Fibroblast of mammary gland (primary cell): ENCODE measurements at regions not wholly inside any gene's neighbourhood (a gene's known extent, or its start where the extent isn't known, plus 50 kb on each side); places are given as distances from the start of the nearest gene placed in this dataset.
"Not testable (repeated sequence)": the region's sequence is repeated elsewhere in the genome, so short reads cannot be mapped to it uniquely, and the experiment has no call there.

Experiments used
- DNase-seq: peaks from one replicate; pipeline ENCODE4 v3.0.0-alpha.2; 2010; ENCODE audit warnings: low read depth
- H3K4me3 ChIP-seq: 2 replicates; pipeline ENCODE4 v1.5.1; 2011; ENCODE audit warnings: low read depth, mild to moderate bottlenecking, low read length, moderate library complexity; ENCODE audit not compliant: control insufficient read depth
- TF ChIP-seq, protein P1 (sequence below): conservative IDR thresholded peaks from 2 replicates; pipeline ENCODE4 v1.5.1; 2011; ENCODE audit warnings: low read depth, low read length, inconsistent platforms; ENCODE audit not compliant: control insufficient read depth, insufficient read depth

DNA sequence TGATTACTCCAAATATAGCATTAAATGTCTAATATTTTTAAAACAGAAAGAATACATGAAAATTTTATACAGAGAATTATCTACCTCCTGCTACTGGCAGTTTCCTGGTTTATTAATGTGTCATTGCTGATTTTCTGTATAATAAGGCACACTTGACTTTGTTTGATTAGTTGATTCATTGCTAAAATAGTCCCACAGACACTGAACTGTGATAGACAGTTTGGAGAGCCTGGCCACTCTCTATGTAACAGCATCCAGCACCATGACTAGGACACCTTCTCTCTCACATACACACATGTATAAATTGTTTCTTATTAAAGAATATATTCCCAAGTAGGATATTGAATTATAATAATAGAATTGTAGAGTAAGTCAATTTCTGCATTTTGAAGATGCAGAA, 368.5 kb upstream of the SNX7 start:
- TF ChIP-seq, protein P1, sequence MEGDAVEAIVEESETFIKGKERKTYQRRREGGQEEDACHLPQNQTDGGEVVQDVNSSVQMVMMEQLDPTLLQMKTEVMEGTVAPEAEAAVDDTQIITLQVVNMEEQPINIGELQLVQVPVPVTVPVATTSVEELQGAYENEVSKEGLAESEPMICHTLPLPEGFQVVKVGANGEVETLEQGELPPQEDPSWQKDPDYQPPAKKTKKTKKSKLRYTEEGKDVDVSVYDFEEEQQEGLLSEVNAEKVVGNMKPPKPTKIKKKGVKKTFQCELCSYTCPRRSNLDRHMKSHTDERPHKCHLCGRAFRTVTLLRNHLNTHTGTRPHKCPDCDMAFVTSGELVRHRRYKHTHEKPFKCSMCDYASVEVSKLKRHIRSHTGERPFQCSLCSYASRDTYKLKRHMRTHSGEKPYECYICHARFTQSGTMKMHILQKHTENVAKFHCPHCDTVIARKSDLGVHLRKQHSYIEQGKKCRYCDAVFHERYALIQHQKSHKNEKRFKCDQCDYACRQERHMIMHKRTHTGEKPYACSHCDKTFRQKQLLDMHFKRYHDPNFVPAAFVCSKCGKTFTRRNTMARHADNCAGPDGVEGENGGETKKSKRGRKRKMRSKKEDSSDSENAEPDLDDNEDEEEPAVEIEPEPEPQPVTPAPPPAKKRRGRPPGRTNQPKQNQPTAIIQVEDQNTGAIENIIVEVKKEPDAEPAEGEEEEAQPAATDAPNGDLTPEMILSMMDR: no peak
- no peak for DNase-seq
- H3K4me3 ChIP-seq: no peak overlapping the region

DNA sequence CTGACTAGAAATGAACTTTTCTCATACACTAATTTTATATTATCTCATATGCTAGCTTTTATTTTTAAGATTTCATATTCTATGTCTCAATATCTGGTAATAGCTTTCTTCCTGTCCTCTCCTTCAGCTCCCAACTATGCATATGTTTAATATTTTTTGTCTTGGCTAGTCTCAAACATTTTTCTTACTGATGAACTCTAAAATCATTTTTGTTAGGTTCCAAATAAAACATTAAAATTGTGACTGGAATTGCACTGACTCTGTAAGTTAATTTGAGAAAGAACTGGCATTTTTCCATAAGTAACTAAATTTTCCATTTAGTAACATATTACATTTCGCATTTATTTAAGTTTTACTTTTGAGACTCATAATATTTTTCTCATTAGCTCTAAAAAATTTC, 368.5 kb upstream of the DPYD start:
- TF ChIP-seq, protein P1: no peak

DNA sequence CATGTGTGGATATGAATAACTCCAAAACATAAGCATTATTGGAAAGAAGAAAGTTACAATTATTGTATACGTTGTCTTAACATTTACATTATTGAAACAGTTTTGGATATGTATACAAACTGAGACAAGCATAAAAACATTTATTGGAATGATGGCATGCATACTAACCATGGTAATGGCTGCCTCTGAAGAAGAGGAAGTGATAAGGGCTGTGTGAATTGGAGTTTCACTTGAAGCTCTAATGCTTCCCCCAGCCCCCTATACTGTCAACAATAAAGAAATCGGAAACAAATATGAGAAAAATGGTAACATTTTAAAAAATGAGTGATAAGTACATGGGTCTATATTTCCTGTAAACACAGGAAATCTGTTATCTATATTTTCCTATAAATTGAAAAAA, 367.7 kb upstream of the DPYD start:
- H3K4me3 ChIP-seq: no peak overlapping the region
- TF ChIP-seq, protein P1: no peak

More for the DNA sequence above, 368.5 kb upstream of the DPYD start:
- no peak for DNase-seq
- H3K4me3 ChIP-seq: no peak overlapping the region

DNA sequence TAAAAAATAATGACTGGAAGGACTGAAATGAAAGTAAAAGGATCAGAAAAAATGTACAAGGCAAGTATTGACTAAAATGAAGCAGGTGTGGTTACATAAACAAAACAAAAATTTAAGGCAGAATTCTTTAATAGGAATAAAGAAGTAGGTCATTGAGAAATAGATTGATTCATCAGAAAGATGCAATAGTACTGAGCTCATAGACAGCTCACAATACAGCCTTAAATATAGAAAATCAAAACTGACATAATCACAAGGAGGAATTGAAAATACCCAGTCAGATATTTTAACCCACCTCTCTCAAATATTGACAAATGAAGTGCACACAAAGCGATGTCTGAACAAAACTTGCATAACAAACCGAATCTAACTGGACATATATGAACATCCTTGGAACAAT, 366.8 kb upstream of the DPYD start:
- DNase-seq: no peak
- no peak overlapping the region for H3K4me3 ChIP-seq
- TF ChIP-seq, protein P1: no peak

More for the DNA sequence above, 367.7 kb upstream of the DPYD start:
- no peak for DNase-seq

DNA sequence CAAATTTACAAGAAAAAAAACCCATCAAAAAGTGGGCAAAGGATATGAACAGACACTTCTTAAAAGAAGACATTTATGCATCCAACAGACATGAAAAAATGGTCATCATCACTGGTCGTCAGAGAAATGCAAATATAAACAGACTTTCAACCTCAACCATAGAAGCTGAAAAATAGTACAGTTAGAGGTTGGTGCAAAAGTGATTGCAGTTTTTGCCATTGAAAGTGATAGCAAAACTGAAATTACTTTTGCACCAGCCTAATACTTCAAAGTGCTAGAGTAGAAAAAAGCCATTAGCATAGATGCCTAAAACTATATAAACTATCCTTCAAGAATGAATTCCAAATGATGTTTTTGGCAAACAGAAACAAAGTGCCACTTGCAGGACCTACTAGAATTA, 365.8 kb upstream of the DPYD start:
- DNase-seq: no peak
- TF ChIP-seq, protein P1: no peak

DNA sequence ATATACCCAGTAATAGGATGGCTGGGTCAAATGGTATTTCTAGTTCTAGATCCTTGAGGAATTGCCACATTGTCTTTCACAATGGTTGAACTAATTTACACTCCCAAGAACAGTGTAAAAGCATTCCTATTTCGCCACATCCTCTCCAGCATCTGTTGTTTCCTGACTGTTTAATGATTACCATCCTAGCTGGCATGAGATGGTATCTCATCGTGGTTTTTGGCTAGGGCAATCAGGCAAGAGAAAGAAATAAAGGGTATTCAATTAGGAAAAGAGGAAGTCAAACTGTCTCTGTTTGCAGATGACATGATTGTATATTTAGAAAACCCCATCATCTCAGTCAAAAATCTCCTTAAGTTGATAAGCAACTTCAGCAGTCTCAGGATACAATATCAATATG, 364.5 kb upstream of the DPYD start:
- not testable (repeated sequence) for DNase-seq, H3K4me3 ChIP-seq

More for the DNA sequence above, 365.8 kb upstream of the DPYD start:
- H3K4me3 ChIP-seq: no peak overlapping the region

DNA sequence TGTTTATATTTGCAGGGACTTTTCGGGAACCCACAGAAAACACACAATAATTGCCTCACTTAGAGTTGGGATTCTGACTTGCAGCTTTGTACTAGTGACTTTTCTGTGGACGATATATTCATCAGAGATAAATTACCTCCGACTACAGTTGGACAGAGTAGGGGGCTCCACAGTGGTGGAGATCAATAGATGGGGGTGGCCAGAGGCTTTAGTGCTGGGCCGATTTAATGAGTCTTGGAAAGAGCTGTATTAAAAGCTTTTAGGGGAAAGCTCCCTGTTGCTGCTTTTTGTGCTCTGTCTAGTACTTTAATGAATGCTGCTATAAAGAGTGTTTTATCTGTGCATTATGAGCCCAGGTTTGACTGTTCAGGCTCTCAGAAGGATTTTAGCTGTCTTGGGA, 359.2 kb upstream of the DPYD start:
- H3K4me3 ChIP-seq: no peak overlapping the region
- TF ChIP-seq, protein P1: no peak
- no peak for DNase-seq
